ENCODE measurements at regions not wholly inside any gene's neighbourhood (a gene's known extent, or its start where the extent isn't known, plus 50 kb on each side); places are given as distances from the start of the nearest gene placed in this dataset.

- DNase-seq (ENCODE audit: low spot score), result no peak
- no peaks in the 10 kb centered on the region for H3K36me3 ChIP-seq (ENCODE audit: low read depth)
- TF ChIP-seq CTCF (IDR thresholded peaks at IDR 0.05; ENCODE audit: poor library complexity, severe bottlenecking), result no peak
- peaks cover 25% of the 10 kb centered on the region for H3K4me1 ChIP-seq (ENCODE audit: insufficient read depth, poor library complexity, severe bottlenecking)
- peaks cover 2% of the 10 kb centered on the region for H3K9me3 ChIP-seq (ENCODE audit: severe bottlenecking)
- H3K27me3 ChIP-seq (ENCODE audit: insufficient read depth, poor library complexity, severe bottlenecking), result no peaks in the 10 kb centered on the region
- peak overlapping the region; percentile 96 for H3K27ac ChIP-seq (ENCODE audit: poor library complexity, severe bottlenecking)
- ATAC-seq (ENCODE audit: low read depth), result peak; percentile 93
- H3K4me3 ChIP-seq (ENCODE audit: severe bottlenecking), result no peak overlapping the region
Measured at GRCh38 chr7:16129431-16130110, 291.8 kb downstream of the CRPPA start.

GRCh38 chr7:16123117-16123770 is 298.1 kb downstream of the CRPPA start:
- Histone ChIP-seq H3K27me3 (ENCODE audit: insufficient read depth, poor library complexity, severe bottlenecking) (no peaks in the 10 kb centered on the region), H3K9me3 (ENCODE audit: severe bottlenecking) (peaks cover 2% of the 10 kb centered on the region), H3K4me1 (ENCODE audit: insufficient read depth, poor library complexity, severe bottlenecking) (no peaks in the 10 kb centered on the region), H3K36me3 (ENCODE audit: low read depth) (no peaks in the 10 kb centered on the region), H3K27ac (ENCODE audit: poor library complexity, severe bottlenecking) (no peak overlapping the region), H3K4me3 (ENCODE audit: severe bottlenecking) (no peak overlapping the region)
- no peak for ATAC-seq (ENCODE audit: low read depth)
- DNase-seq (ENCODE audit: low spot score), result no peak
- no peak for TF ChIP-seq CTCF (IDR thresholded peaks at IDR 0.05; ENCODE audit: poor library complexity, severe bottlenecking)

- no peak for TF ChIP-seq CTCF (IDR thresholded peaks at IDR 0.05; ENCODE audit: poor library complexity, severe bottlenecking)
- Histone ChIP-seq H3K36me3 (ENCODE audit: low read depth) (no peaks in the 10 kb centered on the region), H3K4me3 (ENCODE audit: severe bottlenecking) (no peak overlapping the region), H3K9me3 (ENCODE audit: severe bottlenecking) (peaks cover 2% of the 10 kb centered on the region), H3K27me3 (ENCODE audit: insufficient read depth, poor library complexity, severe bottlenecking) (no peaks in the 10 kb centered on the region), H3K4me1 (ENCODE audit: insufficient read depth, poor library complexity, severe bottlenecking) (no peaks in the 10 kb centered on the region), H3K27ac (ENCODE audit: poor library complexity, severe bottlenecking) (no peak overlapping the region)
- ATAC-seq (ENCODE audit: low read depth) (no peak), DNase-seq (ENCODE audit: low spot score) (no peak)
Measured at GRCh38 chr7:16121876-16122390, 299.4 kb downstream of the CRPPA start.

- no peaks in the 10 kb centered on the region for H3K4me1 ChIP-seq (ENCODE audit: insufficient read depth, poor library complexity, severe bottlenecking)
- H3K4me3 ChIP-seq (ENCODE audit: severe bottlenecking), result no peak overlapping the region
- no peak for ATAC-seq (ENCODE audit: low read depth)
- no peak for TF ChIP-seq CTCF (IDR thresholded peaks at IDR 0.05; ENCODE audit: poor library complexity, severe bottlenecking)
- H3K27me3 ChIP-seq (ENCODE audit: insufficient read depth, poor library complexity, severe bottlenecking), result no peaks in the 10 kb centered on the region
- no peak for DNase-seq (ENCODE audit: low spot score)
- no peak overlapping the region for H3K27ac ChIP-seq (ENCODE audit: poor library complexity, severe bottlenecking)
- H3K9me3 ChIP-seq (ENCODE audit: severe bottlenecking), result peaks cover 2% of the 10 kb centered on the region
- no peaks in the 10 kb centered on the region for H3K36me3 ChIP-seq (ENCODE audit: low read depth)
Measured at GRCh38 chr7:16115374-16115773, 306.0 kb downstream of the CRPPA start.

- H3K36me3 ChIP-seq (ENCODE audit: low read depth), result no peaks in the 10 kb centered on the region
- H3K4me3 ChIP-seq (ENCODE audit: severe bottlenecking), result no peak overlapping the region
- ATAC-seq (ENCODE audit: low read depth), result no peak
- no peaks in the 10 kb centered on the region for H3K4me1 ChIP-seq (ENCODE audit: insufficient read depth, poor library complexity, severe bottlenecking)
- peak; percentile 69 for TF ChIP-seq CTCF (IDR thresholded peaks at IDR 0.05; ENCODE audit: poor library complexity, severe bottlenecking)
- peaks cover 2% of the 10 kb centered on the region for H3K9me3 ChIP-seq (ENCODE audit: severe bottlenecking)
- H3K27ac ChIP-seq (ENCODE audit: poor library complexity, severe bottlenecking), result no peak overlapping the region
- H3K27me3 ChIP-seq (ENCODE audit: insufficient read depth, poor library complexity, severe bottlenecking), result no peaks in the 10 kb centered on the region
- no peak for DNase-seq (ENCODE audit: low spot score)
Measured at GRCh38 chr7:16114633-16115032, 306.7 kb downstream of the CRPPA start.
